ENCODE measurements at regions not wholly inside any gene's neighbourhood (a gene's known extent, or its start where the extent isn't known, plus 50 kb on each side); places are given as distances from the start of the nearest gene placed in this dataset.
A peak's percentile ranks its signal among the peaks of the same experiment; 100 is the strongest.

DNA sequence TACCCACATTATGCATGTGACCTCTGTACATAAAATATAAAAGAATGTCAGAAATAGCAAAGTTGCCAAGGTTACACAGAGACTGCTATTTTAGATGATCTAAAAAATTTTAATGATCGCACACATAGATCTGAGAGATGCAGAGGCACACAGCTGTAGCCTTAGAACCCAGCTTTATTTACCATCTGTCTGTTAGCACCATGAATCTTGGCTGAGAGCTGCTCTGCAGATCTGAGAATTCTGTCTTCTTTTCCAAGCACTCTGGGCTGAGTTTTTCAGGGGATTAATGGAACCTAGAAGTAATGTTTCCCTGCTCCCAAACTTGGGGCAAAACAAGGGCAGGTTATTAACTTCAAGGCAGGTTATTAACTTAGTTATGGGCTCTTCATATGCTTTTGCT, 248.7 kb upstream of the JAG1 start:
- DNase-seq (ENCODE audit: low read depth in 4 of 6, low spot score in 6 of 6) = peak in 1 of 6 donors; percentile 50
- H3K27ac ChIP-seq (ENCODE audit: low read depth, low read length) = no peak overlapping the region
- no CpG with 5 or more reads among the region's 1 CpG for WGBS (ENCODE audit: insufficient coverage)
- no peaks in the 10 kb centered on the region for H3K27me3 ChIP-seq (ENCODE audit: control insufficient read depth, insufficient read depth, low read length)
- H3K9me3 ChIP-seq (ENCODE audit: control insufficient read depth, insufficient read depth, low read length) = no peaks in the 10 kb centered on the region
- H3K4me3 ChIP-seq (ENCODE audit: low read depth, low read length) = no peak overlapping the region
- H3K4me1 ChIP-seq (ENCODE audit: control insufficient read depth, insufficient read depth, low read length) = no peaks in the 10 kb centered on the region
- H3K36me3 ChIP-seq (ENCODE audit: control insufficient read depth, insufficient read depth, low read length) = no peaks in the 10 kb centered on the region

DNA sequence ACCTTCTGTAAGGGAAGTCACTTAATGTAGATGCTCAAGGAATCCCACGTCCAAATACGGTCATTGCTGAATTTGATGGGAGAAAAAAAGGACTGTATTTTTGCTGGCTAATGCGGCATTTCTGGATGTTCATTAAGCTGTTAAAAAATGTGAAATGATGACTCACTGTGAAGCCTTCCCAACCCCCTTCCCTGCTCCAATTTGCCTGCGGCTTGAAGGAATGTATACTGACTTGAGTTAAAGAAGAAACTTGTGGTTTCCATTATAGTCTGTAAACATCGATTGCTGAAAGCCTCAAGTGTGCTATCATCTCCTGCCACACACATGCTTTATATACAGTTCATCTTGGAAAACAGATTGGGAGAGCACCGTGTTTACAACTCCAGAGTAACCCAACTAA, 249.1 kb upstream of the JAG1 start:
- Histone ChIP-seq H3K27me3 (ENCODE audit: control insufficient read depth, insufficient read depth, low read length) (no peaks in the 10 kb centered on the region), H3K4me1 (ENCODE audit: control insufficient read depth, insufficient read depth, low read length) (no peaks in the 10 kb centered on the region), H3K36me3 (ENCODE audit: control insufficient read depth, insufficient read depth, low read length) (no peaks in the 10 kb centered on the region), H3K27ac (ENCODE audit: low read depth, low read length) (no peak overlapping the region), H3K4me3 (ENCODE audit: low read depth, low read length) (no peak overlapping the region), H3K9me3 (ENCODE audit: control insufficient read depth, insufficient read depth, low read length) (no peaks in the 10 kb centered on the region)
- 85% methylated on average over 3 of the region's 6 CpGs for WGBS (ENCODE audit: insufficient coverage)
- DNase-seq (ENCODE audit: low read depth in 4 of 6, low spot score in 6 of 6) = no peak

DNA sequence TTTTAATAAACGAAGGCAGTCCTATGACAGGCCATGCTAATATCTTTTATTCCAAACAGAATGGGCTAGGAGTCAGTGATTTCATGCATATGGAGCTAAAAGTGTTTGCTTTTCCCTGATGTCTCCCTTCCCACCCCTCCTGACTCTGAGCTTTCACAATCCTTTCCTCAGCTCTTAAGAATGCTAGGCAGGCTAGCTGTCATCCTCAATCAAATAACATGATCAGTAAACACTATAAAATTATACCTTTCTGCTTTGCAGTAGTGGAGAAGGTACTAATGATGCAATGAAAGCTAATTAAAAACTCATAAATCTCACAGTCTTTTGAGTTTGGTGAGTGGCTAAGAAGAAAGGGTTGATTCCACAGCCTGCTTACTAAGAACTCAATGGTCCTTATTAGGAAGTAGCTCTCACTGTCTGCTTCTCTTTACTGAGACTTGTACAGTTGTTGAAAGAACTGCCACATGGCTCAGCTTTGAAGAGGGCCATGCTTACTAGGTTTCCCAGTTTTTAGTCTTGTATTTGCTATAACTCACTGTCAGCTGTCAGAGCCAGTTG, 250.9 kb upstream of the JAG1 start:
- no peak overlapping the region for H3K4me3 ChIP-seq (ENCODE audit: low read depth, low read length)
- no peak overlapping the region for H3K27ac ChIP-seq (ENCODE audit: low read depth, low read length)
- no peaks in the 10 kb centered on the region for H3K27me3 ChIP-seq (ENCODE audit: control insufficient read depth, insufficient read depth, low read length)
- no peaks in the 10 kb centered on the region for H3K36me3 ChIP-seq (ENCODE audit: control insufficient read depth, insufficient read depth, low read length)
- H3K4me1 ChIP-seq (ENCODE audit: control insufficient read depth, insufficient read depth, low read length) = no peaks in the 10 kb centered on the region
- DNase-seq (ENCODE audit: low read depth in 4 of 6, low spot score in 6 of 6) = no peak
- no peaks in the 10 kb centered on the region for H3K9me3 ChIP-seq (ENCODE audit: control insufficient read depth, insufficient read depth, low read length)
- WGBS (ENCODE audit: insufficient coverage) = no CpG with 5 or more reads among the region's 1 CpG

DNA sequence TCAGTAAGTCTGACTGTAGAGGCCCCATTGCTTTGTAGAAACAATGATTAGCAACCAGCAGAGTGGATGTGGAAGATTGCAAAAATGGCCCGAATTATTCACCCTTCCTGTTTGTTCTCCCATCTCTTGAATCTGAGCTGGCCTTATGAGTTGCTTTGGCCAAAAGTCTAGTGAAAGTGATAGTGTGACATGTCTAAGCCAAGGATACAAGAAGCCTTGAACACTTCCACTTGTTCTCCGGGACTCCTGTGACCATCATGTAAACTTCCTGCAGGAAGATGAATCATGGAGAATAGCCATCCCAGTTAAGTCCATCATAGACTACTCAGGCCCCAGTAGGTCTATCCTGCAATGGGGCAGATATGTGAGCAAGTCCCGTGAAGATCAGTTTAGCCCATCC, 252.0 kb upstream of the JAG1 start:
- Histone ChIP-seq H3K4me3 (ENCODE audit: low read depth, low read length) (no peak overlapping the region), H3K27me3 (ENCODE audit: control insufficient read depth, insufficient read depth, low read length) (no peaks in the 10 kb centered on the region), H3K27ac (ENCODE audit: low read depth, low read length) (no peak overlapping the region), H3K9me3 (ENCODE audit: control insufficient read depth, insufficient read depth, low read length) (no peaks in the 10 kb centered on the region), H3K4me1 (ENCODE audit: control insufficient read depth, insufficient read depth, low read length) (no peaks in the 10 kb centered on the region), H3K36me3 (ENCODE audit: control insufficient read depth, insufficient read depth, low read length) (no peaks in the 10 kb centered on the region)
- 0% methylated on average over 1 of the region's 3 CpGs for WGBS (ENCODE audit: insufficient coverage)
- no peak for DNase-seq (ENCODE audit: low read depth in 4 of 6, low spot score in 6 of 6)

DNA sequence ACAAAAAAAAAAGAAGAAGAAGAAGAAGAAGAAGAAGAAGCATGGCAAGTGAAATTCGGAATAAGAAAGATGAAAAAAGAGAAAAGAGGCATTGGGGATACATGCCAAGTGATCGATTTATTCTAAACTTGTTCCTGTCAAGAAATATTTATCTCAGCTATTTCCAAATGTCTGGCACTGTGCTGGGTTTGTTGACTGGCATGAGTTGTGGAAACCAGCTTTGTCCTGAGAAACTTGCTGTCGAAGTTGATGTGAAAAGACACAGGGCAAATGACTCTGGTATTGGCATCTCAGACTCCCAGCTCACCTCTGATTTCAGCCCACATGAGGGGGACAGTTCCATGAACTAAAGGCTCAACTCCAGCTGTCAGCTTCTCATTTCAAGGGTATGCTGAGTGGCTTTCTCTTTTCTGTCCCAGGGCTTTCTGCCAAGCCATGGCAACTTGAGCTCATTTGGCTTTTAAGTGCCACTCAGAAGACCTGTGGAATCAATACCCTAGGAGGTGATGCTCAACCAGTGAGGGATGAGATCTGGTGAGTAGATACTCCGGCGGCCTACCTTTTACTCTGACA, 253.3 kb upstream of the JAG1 start:
- Histone ChIP-seq H3K27me3 (ENCODE audit: control insufficient read depth, insufficient read depth, low read length) (no peaks in the 10 kb centered on the region), H3K27ac (ENCODE audit: low read depth, low read length) (no peak overlapping the region), H3K9me3 (ENCODE audit: control insufficient read depth, insufficient read depth, low read length) (no peaks in the 10 kb centered on the region), H3K4me3 (ENCODE audit: low read depth, low read length) (no peak overlapping the region), H3K4me1 (ENCODE audit: control insufficient read depth, insufficient read depth, low read length) (no peaks in the 10 kb centered on the region), H3K36me3 (ENCODE audit: control insufficient read depth, insufficient read depth, low read length) (no peaks in the 10 kb centered on the region)
- DNase-seq (ENCODE audit: low read depth in 4 of 6, low spot score in 6 of 6) = no peak
- 94% methylated on average over 2 of the region's 5 CpGs for WGBS (ENCODE audit: insufficient coverage)

DNA sequence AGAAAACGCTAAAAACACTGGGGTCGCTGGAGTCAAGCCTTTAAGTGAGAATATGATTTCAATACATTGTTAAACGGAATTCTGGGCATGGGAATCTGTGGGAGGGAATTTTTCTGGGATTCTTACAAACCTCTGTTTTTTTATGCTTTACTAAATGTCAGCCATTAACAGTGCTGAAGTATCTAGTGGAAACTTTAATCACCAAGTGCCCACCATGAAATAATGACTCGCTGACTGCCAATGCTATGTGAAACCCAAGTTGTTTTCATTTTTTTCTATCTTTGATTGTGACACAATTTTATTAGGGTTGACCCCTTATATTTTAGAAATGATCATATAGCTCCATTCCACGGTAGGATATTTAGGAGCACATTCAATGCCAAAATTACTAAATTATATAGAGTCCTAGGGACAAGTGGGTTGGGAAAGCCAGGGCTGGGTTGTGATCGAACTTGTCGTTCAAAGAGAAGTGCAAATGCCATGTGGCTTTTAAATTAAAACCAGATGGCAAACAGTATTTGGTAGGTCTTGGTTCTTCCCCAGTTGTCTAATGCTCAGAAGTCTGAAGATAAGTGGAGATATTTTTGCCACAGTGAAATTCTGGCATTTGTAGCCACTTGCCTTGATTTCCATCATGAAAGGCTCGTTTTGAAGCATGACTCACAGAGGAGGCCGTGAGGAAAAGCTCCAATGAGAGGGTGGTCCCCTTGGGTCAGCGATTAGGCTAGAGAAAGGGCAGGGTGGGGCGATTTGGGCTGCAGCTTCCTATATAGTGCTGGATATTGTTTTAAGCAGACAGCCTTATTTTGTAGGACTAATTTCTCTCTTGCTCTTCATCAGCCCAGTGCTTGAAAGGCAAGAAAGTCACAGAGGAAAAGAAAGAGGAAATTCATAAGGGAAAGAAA, 254.4 kb upstream of the JAG1 start:
- Histone ChIP-seq H3K4me3 (ENCODE audit: low read depth, low read length) (no peak overlapping the region), H3K9me3 (ENCODE audit: control insufficient read depth, insufficient read depth, low read length) (no peaks in the 10 kb centered on the region), H3K27me3 (ENCODE audit: control insufficient read depth, insufficient read depth, low read length) (no peaks in the 10 kb centered on the region), H3K36me3 (ENCODE audit: control insufficient read depth, insufficient read depth, low read length) (no peaks in the 10 kb centered on the region), H3K27ac (ENCODE audit: low read depth, low read length) (no peak overlapping the region), H3K4me1 (ENCODE audit: control insufficient read depth, insufficient read depth, low read length) (no peaks in the 10 kb centered on the region)
- WGBS (ENCODE audit: insufficient coverage) = 80% methylated on average over 4 of the region's 11 CpGs
- no peak for DNase-seq (ENCODE audit: low read depth in 4 of 6, low spot score in 6 of 6)

DNA sequence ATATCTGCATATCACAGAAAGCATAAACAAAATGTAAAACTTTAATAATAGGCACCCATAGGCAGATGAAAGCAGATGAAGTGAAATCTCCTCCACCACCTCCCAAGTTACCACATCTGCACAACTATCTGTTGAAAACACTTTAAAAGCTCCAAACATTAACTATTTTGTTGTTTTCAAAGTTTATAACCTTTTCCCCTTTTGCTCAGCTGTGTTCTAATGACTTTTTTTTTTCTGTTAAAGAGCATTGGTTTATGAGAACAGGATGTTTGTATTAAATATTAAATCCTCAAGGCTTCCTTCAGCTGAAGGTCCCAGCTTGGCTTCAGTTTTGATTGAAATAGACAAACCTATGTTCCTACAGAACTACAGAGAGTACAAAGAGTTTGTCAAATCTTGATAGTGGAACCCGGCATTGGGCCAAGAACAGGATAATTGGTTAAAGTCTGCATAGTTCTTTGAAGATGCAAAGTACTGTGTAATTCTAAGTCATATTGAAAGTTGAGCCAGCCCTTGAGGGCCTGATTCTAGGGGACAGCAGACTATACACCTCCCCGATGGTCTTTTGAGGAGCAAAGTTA, 255.1 kb upstream of the JAG1 start:
- no peak for DNase-seq (ENCODE audit: low read depth in 4 of 6, low spot score in 6 of 6)
- no peaks in the 10 kb centered on the region for H3K36me3 ChIP-seq (ENCODE audit: control insufficient read depth, insufficient read depth, low read length)
- H3K4me1 ChIP-seq (ENCODE audit: control insufficient read depth, insufficient read depth, low read length) = no peaks in the 10 kb centered on the region
- H3K4me3 ChIP-seq (ENCODE audit: low read depth, low read length) = no peak overlapping the region
- no peaks in the 10 kb centered on the region for H3K9me3 ChIP-seq (ENCODE audit: control insufficient read depth, insufficient read depth, low read length)
- H3K27ac ChIP-seq (ENCODE audit: low read depth, low read length) = no peak overlapping the region
- 89% methylated on average over 1 of the region's 2 CpGs for WGBS (ENCODE audit: insufficient coverage)
- H3K27me3 ChIP-seq (ENCODE audit: control insufficient read depth, insufficient read depth, low read length) = no peaks in the 10 kb centered on the region

DNA sequence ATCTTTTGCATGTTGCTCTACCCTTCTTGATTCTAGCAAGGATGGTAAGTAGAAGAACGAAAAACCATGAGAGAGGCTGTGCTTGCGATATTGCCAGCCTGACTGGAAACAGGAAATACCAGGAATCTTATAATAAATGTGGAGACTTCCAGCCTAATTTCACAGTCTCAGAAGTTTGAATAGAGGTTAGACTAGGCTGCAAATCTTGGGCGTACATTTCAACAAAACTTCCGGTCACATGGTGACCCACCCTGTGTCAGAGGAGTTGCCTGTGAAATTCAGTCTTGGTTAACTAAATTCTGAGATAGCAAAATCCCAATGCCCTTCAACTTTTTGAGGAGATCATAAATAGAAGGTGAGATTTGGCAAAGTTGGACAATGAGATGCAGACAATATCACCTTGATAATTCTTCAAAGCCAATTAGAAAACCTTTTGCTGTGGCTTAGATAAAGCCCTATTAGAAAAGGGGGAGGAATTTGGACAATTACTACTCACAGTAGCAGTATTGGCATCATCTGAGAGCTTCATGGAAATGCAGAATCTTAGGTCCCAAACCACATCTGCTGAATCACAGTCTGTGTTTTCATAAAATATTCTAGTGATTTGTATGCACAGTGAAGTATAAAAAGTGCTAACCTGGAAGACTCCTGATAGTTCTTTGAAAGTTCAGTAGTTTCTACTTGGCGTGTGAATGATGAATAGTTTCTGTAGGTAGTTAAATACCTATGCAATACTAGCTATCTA, 262.0 kb upstream of the JAG1 start:
- 100% methylated on average over 2 of the region's 5 CpGs for WGBS (ENCODE audit: insufficient coverage)
- H3K27ac ChIP-seq (ENCODE audit: low read depth, low read length) = no peak overlapping the region
- no peak for DNase-seq (ENCODE audit: low read depth in 4 of 6, low spot score in 6 of 6)

DNA sequence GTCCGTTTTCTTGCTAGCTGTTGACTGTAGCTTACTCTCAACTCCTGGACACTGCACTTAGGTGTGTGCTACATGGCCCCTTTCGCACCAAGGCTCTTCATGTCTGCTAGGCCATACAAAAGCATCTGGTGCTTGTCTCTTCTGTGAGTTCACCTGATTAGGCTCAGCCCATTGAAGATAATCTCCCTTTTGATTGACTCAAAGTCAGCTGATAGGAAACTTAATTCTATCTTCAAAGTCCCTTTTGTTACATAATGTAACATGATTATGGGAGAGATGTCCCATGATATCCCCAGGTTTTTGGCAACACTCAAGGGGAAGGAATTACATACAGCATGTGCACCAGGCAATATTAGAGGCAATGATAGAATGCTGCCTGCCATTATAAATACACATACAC, 263.0 kb upstream of the JAG1 start:
- no peak for DNase-seq (ENCODE audit: low read depth in 4 of 6, low spot score in 6 of 6)
- Histone ChIP-seq H3K27ac (ENCODE audit: low read depth, low read length) (no peak overlapping the region), H3K9me3 (ENCODE audit: control insufficient read depth, insufficient read depth, low read length) (no peaks in the 10 kb centered on the region), H3K27me3 (ENCODE audit: control insufficient read depth, insufficient read depth, low read length) (no peaks in the 10 kb centered on the region), H3K4me3 (ENCODE audit: low read depth, low read length) (no peak overlapping the region), H3K4me1 (ENCODE audit: control insufficient read depth, insufficient read depth, low read length) (no peaks in the 10 kb centered on the region), H3K36me3 (ENCODE audit: control insufficient read depth, insufficient read depth, low read length) (no peaks in the 10 kb centered on the region)
- WGBS (ENCODE audit: insufficient coverage) = 93% methylated on average over 2 of the region's 2 CpGs

More for the DNA sequence above, 262.0 kb upstream of the JAG1 start:
- H3K4me1 ChIP-seq (ENCODE audit: control insufficient read depth, insufficient read depth, low read length) = no peaks in the 10 kb centered on the region
- H3K27me3 ChIP-seq (ENCODE audit: control insufficient read depth, insufficient read depth, low read length) = no peaks in the 10 kb centered on the region
- H3K9me3 ChIP-seq (ENCODE audit: control insufficient read depth, insufficient read depth, low read length) = no peaks in the 10 kb centered on the region
- no peak overlapping the region for H3K4me3 ChIP-seq (ENCODE audit: low read depth, low read length)
- H3K36me3 ChIP-seq (ENCODE audit: control insufficient read depth, insufficient read depth, low read length) = no peaks in the 10 kb centered on the region

Data from spinal cord (tissue), 9 donors.